ENCODE measurements at regions not wholly inside any gene's neighbourhood (a gene's known extent, or its start where the extent isn't known, plus 50 kb on each side); places are given as distances from the start of the nearest gene placed in this dataset.

DNA sequence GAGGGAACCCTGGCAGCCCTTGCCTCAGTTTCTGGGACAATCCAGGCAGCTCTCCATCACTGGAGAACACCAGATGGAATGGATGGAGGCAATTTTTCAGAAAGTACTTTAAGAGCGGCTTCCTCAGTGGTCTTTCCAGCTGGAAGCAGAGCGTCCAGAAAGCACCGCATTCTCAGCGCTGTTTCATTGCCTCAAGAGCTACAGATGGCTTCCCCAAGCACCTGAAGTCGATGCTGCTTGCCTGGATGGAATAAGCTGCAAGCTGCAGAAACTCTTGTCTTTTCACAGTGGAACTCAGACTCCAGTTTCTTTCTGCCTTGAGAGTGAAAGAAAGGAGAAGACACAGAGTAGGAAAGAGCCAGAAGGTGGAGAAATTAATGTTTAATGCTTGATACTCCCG is 766.9 kb downstream of the TDRD15 start:
- no peak for TF ChIP-seq ZNF274 (IDR thresholded peaks at IDR 0.05; ENCODE audit: low read depth, low read length)
- no peak for TF ChIP-seq YY1 (IDR thresholded peaks at IDR 0.05; ENCODE audit: insufficient read depth, insufficient read length)
